Mesenteric fat pad (tissue), 1 donor: ENCODE measurements at regions not wholly inside any gene's neighbourhood (a gene's known extent, or its start where the extent isn't known, plus 50 kb on each side); places are given as distances from the start of the nearest gene placed in this dataset.

Experiments used
- DNase-seq: peaks from one replicate; pipeline ENCODE4 v3.0.0-alpha.2; 2020; ENCODE audit warnings: low spot score
- donor health status: DM: yes; HTN: yes; CAD: no.

GRCh38 chr2:120828066-120828465 lies 92.4 kb downstream of the GLI2 start:
- no peak for DNase-seq

GRCh38 chr2:120828829-120829632 lies 93.4 kb downstream of the GLI2 start:
- no peak for DNase-seq

GRCh38 chr2:120829633-120830025 lies 94.0 kb downstream of the GLI2 start:
- DNase-seq: no peak

GRCh38 chr2:120830096-120830830 lies 94.6 kb downstream of the GLI2 start:
- no peak for DNase-seq

GRCh38 chr2:120831086-120831485 lies 95.4 kb downstream of the GLI2 start:
- DNase-seq: no peak

GRCh38 chr2:120831891-120832290 lies 96.2 kb downstream of the GLI2 start:
- no peak for DNase-seq

- DNase-seq: no peak
Measured at GRCh38 chr2:120832296-120833070, 96.8 kb downstream of the GLI2 start.

GRCh38 chr2:120833127-120833675 lies 97.5 kb downstream of the GLI2 start:
- DNase-seq: no peak

GRCh38 chr2:120834206-120834605 lies 98.5 kb downstream of the GLI2 start:
- DNase-seq: no peak

- DNase-seq: no peak
Measured at GRCh38 chr2:120836281-120836680, 100.6 kb downstream of the GLI2 start.

GRCh38 chr2:120840795-120841487 lies 105.3 kb downstream of the GLI2 start:
- DNase-seq: no peak

- DNase-seq: no peak
Measured at GRCh38 chr2:120842456-120843439, 107.1 kb downstream of the GLI2 start.

GRCh38 chr2:120844070-120844738 lies 108.5 kb downstream of the GLI2 start:
- no peak for DNase-seq

GRCh38 chr2:120845277-120845676 lies 109.6 kb downstream of the GLI2 start:
- DNase-seq: no peak

GRCh38 chr2:120846406-120847095 lies 110.9 kb downstream of the GLI2 start:
- no peak for DNase-seq

GRCh38 chr2:120847700-120848321 lies 112.1 kb downstream of the GLI2 start:
- no peak for DNase-seq

GRCh38 chr2:120849278-120849677 lies 113.6 kb downstream of the GLI2 start:
- no peak for DNase-seq

GRCh38 chr2:120850551-120850950 lies 114.9 kb downstream of the GLI2 start:
- no peak for DNase-seq
